ENCODE measurements at regions not wholly inside any gene's neighbourhood (a gene's known extent, or its start where the extent isn't known, plus 50 kb on each side); places are given as distances from the start of the nearest gene placed in this dataset.

GRCh38 chr18:78814766-78815165 is 164.9 kb upstream of the SALL3 start:
- DNase-seq (peak in 2 of 3 donors; percentile 17 to 30), ATAC-seq (peak; percentile 72)
- Histone ChIP-seq H3K36me3 (ENCODE audit: low read depth) (no peaks in the 10 kb centered on the region), H3K4me3 (no peak overlapping the region), H3K4me1 (ENCODE audit: low read depth) (peaks cover 5% of the 10 kb centered on the region), H3K9me3 (no peaks in the 10 kb centered on the region)
- no peak for TF ChIP-seq CTCF (IDR thresholded peaks at IDR 0.05)
- intact Hi-C loops (cut with DNase I, micrococcal nuclease): no loop called here

GRCh38 chr18:78816114-78816513 is 163.5 kb upstream of the SALL3 start:
- H3K4me1 ChIP-seq (ENCODE audit: low read depth): peaks cover 5% of the 10 kb centered on the region
- ATAC-seq (no peak), DNase-seq (no peak)
- intact Hi-C loops (cut with DNase I, micrococcal nuclease): no loop called here
- no peaks in the 10 kb centered on the region for H3K9me3 ChIP-seq
- no peak for TF ChIP-seq CTCF (IDR thresholded peaks at IDR 0.05)
- no peaks in the 10 kb centered on the region for H3K36me3 ChIP-seq (ENCODE audit: low read depth)
- H3K4me3 ChIP-seq: no peak overlapping the region

- no peak overlapping the region for H3K4me3 ChIP-seq
- no peak for DNase-seq
- no peak for ATAC-seq
- no peak for TF ChIP-seq CTCF (IDR thresholded peaks at IDR 0.05)
- no peaks in the 10 kb centered on the region for H3K36me3 ChIP-seq (ENCODE audit: low read depth)
- no peaks in the 10 kb centered on the region for H3K9me3 ChIP-seq
- intact Hi-C loops (cut with DNase I, micrococcal nuclease): no loop called here
- H3K4me1 ChIP-seq (ENCODE audit: low read depth): peaks cover 5% of the 10 kb centered on the region
Observed at GRCh38 chr18:78816916-78817315, 162.7 kb upstream of the SALL3 start.

GRCh38 chr18:78818495-78818894 is 161.1 kb upstream of the SALL3 start:
- ATAC-seq (no peak), DNase-seq (no peak)
- H3K4me3 ChIP-seq: no peak overlapping the region
- peaks cover 5% of the 10 kb centered on the region for H3K4me1 ChIP-seq (ENCODE audit: low read depth)
- no peak for TF ChIP-seq CTCF (IDR thresholded peaks at IDR 0.05)
- intact Hi-C loops (cut with DNase I, micrococcal nuclease): no loop called here
- H3K36me3 ChIP-seq (ENCODE audit: low read depth): no peaks in the 10 kb centered on the region
- no peaks in the 10 kb centered on the region for H3K9me3 ChIP-seq

- ATAC-seq (no peak), DNase-seq (no peak)
Observed at GRCh38 chr18:78818961-78819360, 160.7 kb upstream of the SALL3 start.

More at GRCh38 chr18:78818961-78819360, 160.7 kb upstream of the SALL3 start:
- Histone ChIP-seq H3K4me1 (ENCODE audit: low read depth) (peaks cover 5% of the 10 kb centered on the region), H3K36me3 (ENCODE audit: low read depth) (no peaks in the 10 kb centered on the region), H3K9me3 (no peaks in the 10 kb centered on the region), H3K4me3 (no peak overlapping the region)
- intact Hi-C loops (cut with DNase I, micrococcal nuclease): no loop called here
- TF ChIP-seq CTCF (IDR thresholded peaks at IDR 0.05): no peak
